MM.1S (cell line): ENCODE measurements at regions not wholly inside any gene's neighbourhood (a gene's known extent, or its start where the extent isn't known, plus 50 kb on each side); places are given as distances from the start of the nearest gene placed in this dataset.

Experiments
- DNase-seq: peaks from one replicate; pipeline ENCODE4 v3.0.0-alpha.2; 2015
- H2AFZ ChIP-seq: fragments of 300-600 bp; sonication (generic); 2 replicates; pipeline ENCODE4 v1.6.0; 2016; ENCODE audit warnings: antibody characterized with exemption, low read length
- H3F3A ChIP-seq: fragments of 300-600 bp; sonication (generic); 2 replicates; pipeline ENCODE4 v1.6.1; 2016; ENCODE audit warnings: mild to moderate bottlenecking, antibody characterized with exemption, low read length, moderate library complexity, mixed read lengths; ENCODE audit not compliant: insufficient read depth
- H3K27ac ChIP-seq: fragments of 300-600 bp; sonication (generic); 2 replicates; pipeline ENCODE4 v1.5.1; 2016; ENCODE audit warnings: mild to moderate bottlenecking, low read length
- H3K27me3 ChIP-seq: fragments of 300-600 bp; sonication (generic); replicated peaks from 2 replicates; pipeline ENCODE4 v1.6.0; 2016; ENCODE audit warnings: low read length; ENCODE audit not compliant: insufficient read depth
- H3K36me3 ChIP-seq: fragments of 300-600 bp; sonication (generic); replicated peaks from 2 replicates; pipeline ENCODE4 v1.6.1; 2016; ENCODE audit warnings: mild to moderate bottlenecking, low read length, mixed read lengths; ENCODE audit not compliant: insufficient read depth
- H3K4me1 ChIP-seq: fragments of 300-600 bp; sonication (generic); 2 replicates; pipeline ENCODE4 v1.6.1; 2016; ENCODE audit warnings: low read length, mixed read lengths
- H3K4me2 ChIP-seq: fragments of 300-600 bp; sonication (generic); 2 replicates; pipeline ENCODE4 v1.6.0; 2016; ENCODE audit warnings: low read depth, low read length
- H3K4me3 ChIP-seq: fragments of 300-600 bp; sonication (generic); 2 replicates; pipeline ENCODE4 v1.5.1; 2016; ENCODE audit warnings: low read length, mixed read lengths
- H3K79me2 ChIP-seq: fragments of 300-600 bp; sonication (generic); 2 replicates; pipeline ENCODE4 v1.6.1; 2016; ENCODE audit warnings: mixed run types, low read length, mixed read lengths
- H3K9ac ChIP-seq: fragments of 300-600 bp; sonication (generic); 2 replicates; pipeline ENCODE4 v1.6.1; 2016; ENCODE audit warnings: low read length, mixed read lengths
- H3K9me2 ChIP-seq: fragments of 300-600 bp; sonication (generic); replicated peaks from 2 replicates; pipeline ENCODE4 v1.6.1; 2016; ENCODE audit warnings: mild to moderate bottlenecking, low read length, mixed read lengths; ENCODE audit not compliant: insufficient read depth
- H3K9me3 ChIP-seq: fragments of 300-600 bp; sonication (generic); replicated peaks from 2 replicates; pipeline ENCODE4 v1.6.1; 2016; ENCODE audit warnings: mild to moderate bottlenecking, low read length, mixed read lengths; ENCODE audit not compliant: insufficient read depth
- H4K20me1 ChIP-seq: fragments of 300-600 bp; sonication (generic); 2 replicates; pipeline ENCODE4 v1.6.1; 2016; ENCODE audit warnings: mild to moderate bottlenecking, low read length, moderate library complexity, mixed read lengths; ENCODE audit not compliant: insufficient read depth
- EZH2 ChIP-seq: fragments of 300-600 bp; sonication (generic); optimal IDR thresholded peaks from 2 replicates; pipeline ENCODE3; 2017; ENCODE audit warnings: low read depth, mild to moderate bottlenecking, antibody characterized with exemption, low read length, mixed read lengths
- EZH2phosphoT487 ChIP-seq: fragments of 300-600 bp; sonication (generic); IDR thresholded peaks from 2 replicates; pipeline ENCODE4 v1.6.1; 2018; ENCODE audit warnings: antibody characterized with exemption, low read length
- TF ChIP-seq, protein P1 (sequence below): fragments of 300-600 bp; sonication (generic); IDR thresholded peaks from 2 replicates; pipeline ENCODE4 v1.5.1; 2016; ENCODE audit warnings: antibody characterized with exemption, low read length, mixed read lengths

DNA sequence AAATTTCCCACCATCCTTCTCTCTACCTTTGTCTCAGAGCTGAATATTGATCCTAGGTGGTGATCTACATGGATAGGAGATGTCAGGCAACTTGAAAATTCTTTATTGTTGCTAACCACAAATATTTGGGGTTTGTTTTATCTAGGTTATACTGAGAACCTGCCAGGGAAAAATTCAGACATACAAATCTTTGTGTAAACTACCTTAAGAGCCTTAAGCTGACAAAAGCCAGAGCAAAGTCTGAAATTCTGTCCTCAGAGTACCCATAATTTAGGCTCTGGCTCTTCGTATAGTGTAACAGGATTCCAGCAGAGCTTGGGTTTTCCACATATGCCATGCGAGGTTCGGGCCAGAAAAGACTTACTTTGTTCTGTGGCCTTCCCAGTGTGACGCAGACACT lies 406.7 kb upstream of the MAF start:
- no peak overlapping the region for H2AFZ ChIP-seq
- H3K9ac ChIP-seq: no peak overlapping the region
- H3K4me2 ChIP-seq: no peak overlapping the region
- TF ChIP-seq EZH2: no peak
- TF ChIP-seq EZH2phosphoT487: no peak
- TF ChIP-seq, protein P1, sequence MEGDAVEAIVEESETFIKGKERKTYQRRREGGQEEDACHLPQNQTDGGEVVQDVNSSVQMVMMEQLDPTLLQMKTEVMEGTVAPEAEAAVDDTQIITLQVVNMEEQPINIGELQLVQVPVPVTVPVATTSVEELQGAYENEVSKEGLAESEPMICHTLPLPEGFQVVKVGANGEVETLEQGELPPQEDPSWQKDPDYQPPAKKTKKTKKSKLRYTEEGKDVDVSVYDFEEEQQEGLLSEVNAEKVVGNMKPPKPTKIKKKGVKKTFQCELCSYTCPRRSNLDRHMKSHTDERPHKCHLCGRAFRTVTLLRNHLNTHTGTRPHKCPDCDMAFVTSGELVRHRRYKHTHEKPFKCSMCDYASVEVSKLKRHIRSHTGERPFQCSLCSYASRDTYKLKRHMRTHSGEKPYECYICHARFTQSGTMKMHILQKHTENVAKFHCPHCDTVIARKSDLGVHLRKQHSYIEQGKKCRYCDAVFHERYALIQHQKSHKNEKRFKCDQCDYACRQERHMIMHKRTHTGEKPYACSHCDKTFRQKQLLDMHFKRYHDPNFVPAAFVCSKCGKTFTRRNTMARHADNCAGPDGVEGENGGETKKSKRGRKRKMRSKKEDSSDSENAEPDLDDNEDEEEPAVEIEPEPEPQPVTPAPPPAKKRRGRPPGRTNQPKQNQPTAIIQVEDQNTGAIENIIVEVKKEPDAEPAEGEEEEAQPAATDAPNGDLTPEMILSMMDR: no peak
- H4K20me1 ChIP-seq: no peaks in the 10 kb centered on the region
- H3K27me3 ChIP-seq: no peaks in the 10 kb centered on the region
- no peaks in the 10 kb centered on the region for H3K79me2 ChIP-seq
- H3K9me3 ChIP-seq: no peaks in the 10 kb centered on the region
- no peaks in the 10 kb centered on the region for H3F3A ChIP-seq
- H3K4me3 ChIP-seq: no peak overlapping the region
- H3K9me2 ChIP-seq: no peaks in the 10 kb centered on the region
- H3K27ac ChIP-seq: no peak overlapping the region
- no peaks in the 10 kb centered on the region for H3K4me1 ChIP-seq
- H3K36me3 ChIP-seq: no peaks in the 10 kb centered on the region
- DNase-seq: no peak

DNA sequence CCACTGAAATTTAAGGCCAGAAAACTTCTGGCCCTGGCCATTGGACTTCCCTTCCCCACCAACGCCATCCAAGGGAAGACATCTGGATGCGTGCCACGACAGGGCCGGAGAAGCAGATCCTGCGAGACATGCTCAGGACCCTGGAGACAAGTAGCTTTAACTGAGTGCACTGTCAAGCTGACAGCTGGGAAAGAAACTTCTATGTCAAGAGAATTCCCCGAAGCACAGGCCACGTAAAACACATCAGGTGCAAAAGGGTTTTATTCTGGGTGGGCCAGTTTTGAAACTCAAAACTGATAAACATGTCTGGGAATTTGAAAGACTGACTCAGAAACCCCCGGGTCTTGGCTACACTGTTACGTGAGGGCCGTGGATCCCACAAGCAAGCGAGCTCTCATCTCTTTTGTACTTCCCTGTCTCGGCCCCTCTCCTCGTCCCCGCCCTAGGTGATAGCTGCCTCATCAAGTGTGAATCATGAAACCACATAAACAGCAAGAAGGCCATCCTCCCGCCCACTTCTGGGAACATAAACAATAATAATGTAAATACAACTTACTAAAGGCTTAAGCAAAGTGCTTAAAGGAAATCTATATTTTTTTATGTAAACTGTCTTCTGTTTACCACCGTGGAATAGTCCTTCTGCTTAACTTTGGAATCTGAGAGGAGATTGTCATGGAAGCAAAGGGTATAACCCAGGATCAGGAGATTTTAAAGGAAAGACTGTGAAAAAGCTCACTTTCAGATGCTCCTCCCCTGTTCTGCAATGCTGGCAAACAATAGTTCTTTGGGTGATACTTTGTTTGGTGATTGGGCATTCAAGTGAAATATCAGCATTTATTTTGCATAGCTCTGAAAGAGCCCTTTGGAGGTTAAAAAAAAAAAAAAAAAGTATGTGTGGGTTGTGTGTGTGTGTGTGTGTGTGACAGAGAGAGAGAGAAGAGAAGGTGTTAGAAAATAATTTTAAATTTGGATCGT lies 406.0 kb upstream of the MAF start:
- Histone ChIP-seq H3K9ac (no peak overlapping the region), H2AFZ (no peak overlapping the region), H3K4me3 (no peak overlapping the region), H3F3A (no peaks in the 10 kb centered on the region), H3K27ac (no peak overlapping the region), H3K79me2 (no peaks in the 10 kb centered on the region), H3K4me2 (no peak overlapping the region), H3K9me2 (no peaks in the 10 kb centered on the region), H3K9me3 (no peaks in the 10 kb centered on the region), H3K36me3 (no peaks in the 10 kb centered on the region), H3K27me3 (no peaks in the 10 kb centered on the region), H4K20me1 (no peaks in the 10 kb centered on the region), H3K4me1 (no peaks in the 10 kb centered on the region)
- DNase-seq: no peak
- no peak for TF ChIP-seq EZH2
- TF ChIP-seq, protein P1: no peak
- TF ChIP-seq EZH2phosphoT487: no peak

DNA sequence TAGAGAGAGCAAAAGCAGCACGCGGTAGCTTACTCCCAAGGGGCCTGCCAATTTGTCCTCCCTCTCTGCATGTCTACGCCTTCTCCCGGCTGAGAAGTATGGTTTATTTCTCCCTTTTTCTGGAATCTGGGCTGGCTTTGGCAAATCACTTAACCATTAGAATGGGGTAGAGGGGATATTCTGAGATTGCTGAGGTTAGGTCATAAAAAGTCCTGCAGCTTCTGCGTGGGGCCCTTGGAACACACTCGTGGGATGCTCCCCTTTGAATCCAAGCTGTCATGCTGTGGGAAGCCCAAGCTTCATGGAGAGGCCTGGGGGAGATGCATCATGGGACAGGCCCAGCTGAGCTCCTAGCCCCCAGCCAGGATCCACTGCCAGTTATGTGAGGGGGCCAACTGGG lies 403.6 kb upstream of the MAF start:
- no peak for DNase-seq
- H2AFZ ChIP-seq: no peak overlapping the region
- H3K4me3 ChIP-seq: no peak overlapping the region
- H3K27ac ChIP-seq: no peak overlapping the region
- no peak overlapping the region for H3K4me2 ChIP-seq
- H3K4me1 ChIP-seq: no peaks in the 10 kb centered on the region; the same call in 1 of the 2 replicates
- H3K9me3 ChIP-seq: no peaks in the 10 kb centered on the region
- no peaks in the 10 kb centered on the region for H3K9me2 ChIP-seq
- no peak overlapping the region for H3K9ac ChIP-seq
- no peaks in the 10 kb centered on the region for H3K27me3 ChIP-seq
- TF ChIP-seq, protein P1: no peak
- TF ChIP-seq EZH2phosphoT487 (no peak), EZH2 (no peak)
- no peaks in the 10 kb centered on the region for H3F3A ChIP-seq
- no peaks in the 10 kb centered on the region for H3K79me2 ChIP-seq
- no peaks in the 10 kb centered on the region for H3K36me3 ChIP-seq
- H4K20me1 ChIP-seq: no peaks in the 10 kb centered on the region
